ENCODE measurements at regions not wholly inside any gene's neighbourhood (a gene's known extent, or its start where the extent isn't known, plus 50 kb on each side); places are given as distances from the start of the nearest gene placed in this dataset.
A peak's percentile ranks its signal among the peaks of the same experiment; 100 is the strongest.

GRCh38 chr1:18535391-18536210, 54.9 kb downstream of the KLHDC7A start:
- no peak for ATAC-seq

GRCh38 chr1:18536356-18536755, 55.6 kb downstream of the KLHDC7A start:
- DNase-seq (no peak), ATAC-seq (no peak)

More at GRCh38 chr1:18535391-18536210, 54.9 kb downstream of the KLHDC7A start:
- no peak for DNase-seq

- ATAC-seq (no peak), DNase-seq (no peak)
Measured at GRCh38 chr1:18536915-18537314, 56.2 kb downstream of the KLHDC7A start.

- no peak for ATAC-seq
- DNase-seq = no peak
Measured at GRCh38 chr1:18537386-18538306, 56.9 kb downstream of the KLHDC7A start.

- ATAC-seq (no peak), DNase-seq (no peak)
Measured at GRCh38 chr1:18539171-18539570, 58.4 kb downstream of the KLHDC7A start.

GRCh38 chr1:18540136-18540765, 59.5 kb downstream of the KLHDC7A start:
- no peak for ATAC-seq
- DNase-seq = no peak

GRCh38 chr1:18541046-18541795, 60.5 kb downstream of the KLHDC7A start:
- DNase-seq (no peak), ATAC-seq (no peak)

- ATAC-seq = no peak
Measured at GRCh38 chr1:18542351-18542750, 61.6 kb downstream of the KLHDC7A start.

GRCh38 chr1:18546026-18546425, 65.3 kb downstream of the KLHDC7A start:
- DNase-seq (no peak), ATAC-seq (no peak)

More at GRCh38 chr1:18542351-18542750, 61.6 kb downstream of the KLHDC7A start:
- no peak for DNase-seq

- DNase-seq (no peak), ATAC-seq (no peak)
Measured at GRCh38 chr1:18547460-18547859, 66.7 kb downstream of the KLHDC7A start.

GRCh38 chr1:18548643-18549042, 67.9 kb downstream of the KLHDC7A start:
- DNase-seq (no peak), ATAC-seq (no peak)

GRCh38 chr1:18549106-18549505, 68.4 kb downstream of the KLHDC7A start:
- no peak for ATAC-seq
- no peak for DNase-seq

- ATAC-seq (no peak), DNase-seq (no peak)
Measured at GRCh38 chr1:18549906-18550305, 69.2 kb downstream of the KLHDC7A start.

- DNase-seq (no peak), ATAC-seq (no peak)
Measured at GRCh38 chr1:18552631-18553030, 71.9 kb downstream of the KLHDC7A start.

GRCh38 chr1:18553388-18553787, 72.7 kb downstream of the KLHDC7A start:
- DNase-seq = no peak
- ATAC-seq = no peak

GRCh38 chr1:18554099-18554498, 73.4 kb downstream of the KLHDC7A start:
- ATAC-seq = no peak
- DNase-seq = no peak

GRCh38 chr1:18554597-18554996, 73.9 kb downstream of the KLHDC7A start:
- DNase-seq (no peak), ATAC-seq (no peak)

GRCh38 chr1:18555036-18555435, 74.3 kb downstream of the KLHDC7A start:
- DNase-seq (no peak), ATAC-seq (no peak)

- DNase-seq (no peak), ATAC-seq (no peak)
Measured at GRCh38 chr1:18556364-18556763, 74.3 kb upstream of the PAX7 start.

- peak; percentile 10 for DNase-seq
- ATAC-seq = peak; percentile 62
Measured at GRCh38 chr1:18557621-18558465, 72.8 kb upstream of the PAX7 start.

GRCh38 chr1:18560692-18561091, 70.0 kb upstream of the PAX7 start:
- no peak for ATAC-seq
- DNase-seq = no peak
